Natural killer cell treated with Interleukin-12 subunit alpha and Interleukin-12 subunit beta and Interleukin-15 and Interleukin-18, amount 100 ng/mL, for 72 hours (primary cell): ENCODE measurements at regions not wholly inside any gene's neighbourhood (a gene's known extent, or its start where the extent isn't known, plus 50 kb on each side); places are given as distances from the start of the nearest gene placed in this dataset.

Experiments used
- ATAC-seq, 2 donors: fragments of 150-1000 bp; cut with Tn5 transposase in 1 of 2; sonication (Bioruptor Pico), chemical (Tn5 transposase) in 1 of 2; 2 replicates each; pipeline ENCODE4 v1.10.0; 2021
- DNase-seq: peaks from one replicate; pipeline ENCODE4 v3.0.0; 2022; ENCODE audit warnings: low spot score
- H3K27ac Mint-ChIP-seq, 2 donors: 1 replicate in 1 of 2; 2 replicates in 1 of 2; pipeline ENCODE4 v1.8.0; 2022; ENCODE audit warnings: mixed read lengths in 2 of 2, mild to moderate bottlenecking in 1 of 2, moderate library complexity in 1 of 2
- H3K27me3 Mint-ChIP-seq, 2 donors: 1 replicate in 1 of 2; 2 replicates in 1 of 2; pipeline ENCODE4 v1.8.0; 2022; ENCODE audit warnings: mixed read lengths in 2 of 2
- H3K36me3 Mint-ChIP-seq: one replicate; pipeline ENCODE4 v1.8.0; 2022; ENCODE audit warnings: mixed read lengths
- H3K4me1 Mint-ChIP-seq, 2 donors: 1 replicate in 1 of 2; 2 replicates in 1 of 2; pipeline ENCODE4 v1.8.0; 2022; ENCODE audit warnings: low read depth in 2 of 2, mixed read lengths in 2 of 2, mild to moderate bottlenecking in 1 of 2
- H3K4me3 Mint-ChIP-seq: one replicate; pipeline ENCODE4 v1.8.0; 2022; ENCODE audit warnings: mixed read lengths
- H3K9me3 Mint-ChIP-seq: 2 replicates; pipeline ENCODE4 v1.8.0; 2022; ENCODE audit warnings: mixed read lengths

- DNase-seq (no peak), ATAC-seq (no peak)
- no peak overlapping the region for H3K4me3 Mint-ChIP-seq
- peaks cover 0 to 2% of the 10 kb centered on the region in 2 donors for H3K4me1 Mint-ChIP-seq
- H3K27me3 Mint-ChIP-seq: peaks cover 3 to 8% of the 10 kb centered on the region in 2 donors
- no peak overlapping the region for H3K27ac Mint-ChIP-seq
- peaks cover 6% of the 10 kb centered on the region for H3K9me3 Mint-ChIP-seq
- no peaks in the 10 kb centered on the region for H3K36me3 Mint-ChIP-seq
Observed at GRCh38 chr12:127311720-127312364, 955.1 kb upstream of the TMEM132C start.

GRCh38 chr12:127324681-127325080, 942.3 kb upstream of the TMEM132C start:
- H3K4me1 Mint-ChIP-seq: no peaks in the 10 kb centered on the region
- H3K27ac Mint-ChIP-seq: no peak overlapping the region
- H3K36me3 Mint-ChIP-seq: no peaks in the 10 kb centered on the region
- DNase-seq (no peak), ATAC-seq (no peak)
- H3K27me3 Mint-ChIP-seq: peaks cover 10 to 35% of the 10 kb centered on the region in 2 donors
- H3K4me3 Mint-ChIP-seq: no peak overlapping the region
- H3K9me3 Mint-ChIP-seq: peaks cover 15% of the 10 kb centered on the region

GRCh38 chr12:127327986-127328385, 939.0 kb upstream of the TMEM132C start:
- H3K27ac Mint-ChIP-seq: no peak overlapping the region
- H3K9me3 Mint-ChIP-seq: peaks cover 15% of the 10 kb centered on the region

GRCh38 chr12:127328867-127329266, 938.1 kb upstream of the TMEM132C start:
- DNase-seq (no peak), ATAC-seq (no peak)
- no peaks in the 10 kb centered on the region for H3K36me3 Mint-ChIP-seq
- H3K4me1 Mint-ChIP-seq: no peaks in the 10 kb centered on the region
- H3K9me3 Mint-ChIP-seq: peaks cover 15% of the 10 kb centered on the region
- no peak overlapping the region for H3K27ac Mint-ChIP-seq
- peaks cover 6 to 25% of the 10 kb centered on the region in 2 donors for H3K27me3 Mint-ChIP-seq
- H3K4me3 Mint-ChIP-seq: no peak overlapping the region

More at GRCh38 chr12:127327986-127328385, 939.0 kb upstream of the TMEM132C start:
- no peaks in the 10 kb centered on the region for H3K4me1 Mint-ChIP-seq
- H3K4me3 Mint-ChIP-seq: no peak overlapping the region
- H3K27me3 Mint-ChIP-seq: peaks cover 6 to 25% of the 10 kb centered on the region in 2 donors
- H3K36me3 Mint-ChIP-seq: no peaks in the 10 kb centered on the region
- no peak for DNase-seq
- ATAC-seq: no peak

GRCh38 chr12:127334365-127334764, 932.6 kb upstream of the TMEM132C start:
- Mint-ChIP-seq H3K27ac (no peak overlapping the region), H3K4me3 (no peak overlapping the region), H3K36me3 (no peaks in the 10 kb centered on the region), H3K27me3 (peaks cover 0 to 18% of the 10 kb centered on the region in 2 donors), H3K4me1 (no peaks in the 10 kb centered on the region), H3K9me3 (peaks cover 3% of the 10 kb centered on the region)
- ATAC-seq (no peak), DNase-seq (no peak)

GRCh38 chr12:127334912-127335644, 931.9 kb upstream of the TMEM132C start:
- Mint-ChIP-seq H3K4me1 (no peaks in the 10 kb centered on the region), H3K27ac (no peak overlapping the region), H3K4me3 (no peak overlapping the region), H3K36me3 (no peaks in the 10 kb centered on the region), H3K27me3 (peaks cover 0 to 13% of the 10 kb centered on the region in 2 donors), H3K9me3 (peaks cover 2% of the 10 kb centered on the region)
- no peak for DNase-seq
- no peak for ATAC-seq

GRCh38 chr12:127336416-127336815, 930.6 kb upstream of the TMEM132C start:
- ATAC-seq (no peak), DNase-seq (no peak)
- H3K4me1 Mint-ChIP-seq: no peaks in the 10 kb centered on the region
- peaks cover 3% of the 10 kb centered on the region for H3K9me3 Mint-ChIP-seq
- H3K27ac Mint-ChIP-seq: no peak overlapping the region
- peaks cover 0 to 13% of the 10 kb centered on the region in 2 donors for H3K27me3 Mint-ChIP-seq
- H3K36me3 Mint-ChIP-seq: no peaks in the 10 kb centered on the region
- no peak overlapping the region for H3K4me3 Mint-ChIP-seq

- no peak for ATAC-seq
- Mint-ChIP-seq H3K4me3 (no peak overlapping the region), H3K4me1 (no peaks in the 10 kb centered on the region), H3K27ac (no peak overlapping the region), H3K9me3 (peaks cover 3% of the 10 kb centered on the region), H3K27me3 (peaks cover 0 to 13% of the 10 kb centered on the region in 2 donors), H3K36me3 (no peaks in the 10 kb centered on the region)
- DNase-seq: no peak
Observed at GRCh38 chr12:127339065-127339464, 927.9 kb upstream of the TMEM132C start.

- Mint-ChIP-seq H3K36me3 (no peaks in the 10 kb centered on the region), H3K27me3 (peaks cover 0 to 16% of the 10 kb centered on the region in 2 donors), H3K4me3 (no peak overlapping the region), H3K27ac (no peak overlapping the region), H3K4me1 (no peaks in the 10 kb centered on the region), H3K9me3 (peaks cover 3% of the 10 kb centered on the region)
- DNase-seq (no peak), ATAC-seq (no peak)
Observed at GRCh38 chr12:127340381-127340780, 926.6 kb upstream of the TMEM132C start.

GRCh38 chr12:127342861-127343260, 924.1 kb upstream of the TMEM132C start:
- Mint-ChIP-seq H3K36me3 (peaks cover 4% of the 10 kb centered on the region), H3K4me1 (no peaks in the 10 kb centered on the region), H3K9me3 (peaks cover 7% of the 10 kb centered on the region), H3K27ac (no peak overlapping the region), H3K4me3 (no peak overlapping the region), H3K27me3 (peaks cover 0 to 26% of the 10 kb centered on the region in 2 donors)
- DNase-seq (no peak), ATAC-seq (no peak)

- ATAC-seq (no peak), DNase-seq (no peak)
- no peak overlapping the region for H3K27ac Mint-ChIP-seq
- H3K36me3 Mint-ChIP-seq: peaks cover 4% of the 10 kb centered on the region
- peaks cover 0 to 20% of the 10 kb centered on the region in 2 donors for H3K27me3 Mint-ChIP-seq
- H3K4me3 Mint-ChIP-seq: no peak overlapping the region
- H3K9me3 Mint-ChIP-seq: peaks cover 7% of the 10 kb centered on the region
- H3K4me1 Mint-ChIP-seq: no peaks in the 10 kb centered on the region
Observed at GRCh38 chr12:127343940-127344339, 923.0 kb upstream of the TMEM132C start.

- Mint-ChIP-seq H3K27me3 (peaks cover 0 to 8% of the 10 kb centered on the region in 2 donors), H3K27ac (no peak overlapping the region), H3K9me3 (peaks cover 10% of the 10 kb centered on the region), H3K36me3 (no peaks in the 10 kb centered on the region), H3K4me3 (no peak overlapping the region), H3K4me1 (no peaks in the 10 kb centered on the region)
- ATAC-seq (no peak), DNase-seq (no peak)
Observed at GRCh38 chr12:127351481-127352010, 915.4 kb upstream of the TMEM132C start.

GRCh38 chr12:127355061-127355841, 911.7 kb upstream of the TMEM132C start:
- no peaks in the 10 kb centered on the region for H3K27me3 Mint-ChIP-seq
- no peaks in the 10 kb centered on the region for H3K4me1 Mint-ChIP-seq
- no peak overlapping the region for H3K4me3 Mint-ChIP-seq
- peaks cover 11% of the 10 kb centered on the region for H3K9me3 Mint-ChIP-seq
- ATAC-seq: no peak
- no peaks in the 10 kb centered on the region for H3K36me3 Mint-ChIP-seq
- no peak overlapping the region for H3K27ac Mint-ChIP-seq
- DNase-seq: no peak

- Mint-ChIP-seq H3K4me3 (no peak overlapping the region), H3K4me1 (no peaks in the 10 kb centered on the region), H3K36me3 (no peaks in the 10 kb centered on the region), H3K27me3 (no peaks in the 10 kb centered on the region), H3K27ac (no peak overlapping the region), H3K9me3 (peaks cover 5% of the 10 kb centered on the region)
- DNase-seq (no peak), ATAC-seq (no peak)
Observed at GRCh38 chr12:127358888-127359287, 908.1 kb upstream of the TMEM132C start.
